ENCODE measurements at regions not wholly inside any gene's neighbourhood (a gene's known extent, or its start where the extent isn't known, plus 50 kb on each side); places are given as distances from the start of the nearest gene placed in this dataset.

- H3K9me3 Mint-ChIP-seq, result peaks cover 11 to 25% of the 10 kb centered on the region in 2 experiments
- no peak overlapping the region for H3K56ac ChIP-seq (ENCODE audit: insufficient read length, low read depth, low read length)
- H2BK15ac ChIP-seq (ENCODE audit: low read depth, low read length), result no peak overlapping the region
- H3K27me3 ChIP-seq (ENCODE audit: insufficient read depth, low read length), result no peaks in the 10 kb centered on the region
- H3K18ac ChIP-seq (ENCODE audit: insufficient read length, low read depth, low read length), result no peak overlapping the region
- no peaks in the 10 kb centered on the region for H3K79me2 ChIP-seq (ENCODE audit: insufficient read depth, low read length)
- H3T11ph ChIP-seq (ENCODE audit: low read length), result no peak overlapping the region
- no peak overlapping the region for H3K4ac ChIP-seq (ENCODE audit: low read depth, low read length)
- no peaks in the 10 kb centered on the region for H3K23me2 ChIP-seq (ENCODE audit: insufficient read length, low read depth, low read length, poor library complexity, severe bottlenecking)
- no peak overlapping the region for H3K4me3 Mint-ChIP-seq
- H2BK20ac ChIP-seq (ENCODE audit: low read depth, low read length, poor library complexity, severe bottlenecking), result no peak overlapping the region
- no peak overlapping the region for H3K9ac ChIP-seq (ENCODE audit: extremely low read depth, insufficient read length, low read length)
- H3K9me3 ChIP-seq (ENCODE audit: control insufficient read depth, low read depth, low read length), result no peaks in the 10 kb centered on the region
- no peak overlapping the region for H4K91ac ChIP-seq (ENCODE audit: insufficient read length, low read depth, low read length)
- H3K14ac ChIP-seq (ENCODE audit: insufficient read depth, low read length), result no peak overlapping the region
- no peak overlapping the region for H3K4me2 ChIP-seq (ENCODE audit: insufficient read depth, insufficient read length, low read length)
- H3K79me1 ChIP-seq (ENCODE audit: insufficient read depth, low read depth, low read length, poor library complexity, severe bottlenecking), result no peaks in the 10 kb centered on the region
- no peak overlapping the region for H3K23ac ChIP-seq (ENCODE audit: insufficient read length, low read depth, low read length)
- no peak overlapping the region for H3K27ac ChIP-seq (ENCODE audit: insufficient read length, low read depth, low read length)
- H3K4me1 ChIP-seq (ENCODE audit: insufficient read depth, low read length), result no peaks in the 10 kb centered on the region
- H4K8ac ChIP-seq (replicated peaks; ENCODE audit: insufficient read length, low read depth, low read length), result no peak overlapping the region
- no peak overlapping the region for H3K27ac Mint-ChIP-seq
- no peak overlapping the region for H2AFZ ChIP-seq (ENCODE audit: low read length)
- no peak overlapping the region for H2BK120ac ChIP-seq (ENCODE audit: low read depth, low read length, poor library complexity, severe bottlenecking)
- no peak overlapping the region for H4K5ac ChIP-seq (ENCODE audit: insufficient read length, low read depth, low read length)
- no peak for TF ChIP-seq CTCF (conservative IDR thresholded peaks at IDR 0.05)
- no peak overlapping the region for H2BK5ac ChIP-seq (ENCODE audit: insufficient read length, low read length)
- DNase-seq, result no peak
- no CpG with 5 or more reads among the region's 2 CpGs for WGBS (ENCODE audit: extremely low coverage, insufficient read length, low lambda C conversion rate)
- peaks cover 5 to 14% (median 12%) of the 10 kb centered on the region in 3 experiments for H3K36me3 Mint-ChIP-seq (ENCODE audit: insufficient read depth in 1 of 3, low read depth in 3 of 3)
- H3K27me3 Mint-ChIP-seq (ENCODE audit: low read depth), result no peaks in the 10 kb centered on the region; the same call in 1 of the 2 replicates
- no peak overlapping the region for H2AK5ac ChIP-seq (ENCODE audit: insufficient read length, low read length)
- no peaks in the 10 kb centered on the region for H3K4me1 Mint-ChIP-seq
- H2BK12ac ChIP-seq (ENCODE audit: insufficient read length, low read depth, low read length), result no peak overlapping the region
- no peaks in the 10 kb centered on the region for H4K20me1 ChIP-seq (ENCODE audit: control insufficient read depth, insufficient read depth, insufficient read length)
Observed at GRCh38 chr3:163745204-163745603, 1333.1 kb downstream of the SI start.
